ENCODE measurements at regions not wholly inside any gene's neighbourhood (a gene's known extent, or its start where the extent isn't known, plus 50 kb on each side); places are given as distances from the start of the nearest gene placed in this dataset.

GRCh38 chr5:158561562-158562190 is 538.0 kb downstream of the EBF1 start:
- TF ChIP-seq POLR2A (IDR thresholded peaks at IDR 0.05; ENCODE audit: low read depth, low read length), result no peak
- no peak for TF ChIP-seq TAF1 (IDR thresholded peaks at IDR 0.05; ENCODE audit: borderline replicate concordance, low read depth, low read length)
- no peak for TF ChIP-seq POLR2AphosphoS5 (IDR thresholded peaks at IDR 0.05; ENCODE audit: low read depth, low read length)

Data from GM12892 (cell line).